ENCODE measurements at regions not wholly inside any gene's neighbourhood (a gene's known extent, or its start where the extent isn't known, plus 50 kb on each side); places are given as distances from the start of the nearest gene placed in this dataset.

DNA sequence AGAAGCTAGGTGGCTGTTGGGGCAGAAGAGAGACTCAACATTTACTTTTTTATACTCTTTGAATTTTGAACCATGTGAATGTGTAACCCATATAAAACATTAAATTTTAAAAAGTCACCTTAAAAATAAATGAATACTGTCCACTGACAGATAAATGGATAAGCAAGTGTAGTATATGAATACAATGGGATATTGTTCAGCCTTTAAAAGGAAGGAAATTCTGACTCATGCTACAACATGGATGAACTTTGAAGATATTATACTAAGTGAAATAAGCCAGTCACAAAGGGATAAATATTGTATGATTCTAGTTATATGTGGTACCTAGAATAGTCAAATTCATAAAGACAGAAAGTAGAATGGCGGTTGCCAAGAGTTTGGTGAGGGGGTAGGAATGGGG, 113.9 kb downstream of the TMEM174 start:
- no peak for DNase-seq

DNA sequence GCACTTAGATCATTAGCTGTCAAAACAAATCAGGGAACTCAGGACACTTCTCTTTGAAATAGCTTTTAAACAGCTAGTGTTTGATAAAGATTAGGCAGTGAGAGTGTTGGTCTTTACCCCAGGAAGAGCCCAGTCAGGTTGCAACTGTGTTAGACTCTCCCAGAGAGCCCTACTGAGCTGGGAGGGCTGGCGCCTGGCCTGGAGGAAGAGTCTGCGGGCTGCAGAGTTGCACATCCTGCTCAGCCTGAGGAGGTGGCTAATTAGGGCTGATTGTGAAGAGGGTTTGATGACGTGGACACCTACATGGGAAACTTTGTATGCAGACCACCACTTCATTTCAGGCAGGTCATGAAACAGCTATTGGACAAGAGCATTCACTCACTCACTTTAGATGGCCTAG, 112.0 kb downstream of the TMEM174 start:
- no peak for DNase-seq

DNA sequence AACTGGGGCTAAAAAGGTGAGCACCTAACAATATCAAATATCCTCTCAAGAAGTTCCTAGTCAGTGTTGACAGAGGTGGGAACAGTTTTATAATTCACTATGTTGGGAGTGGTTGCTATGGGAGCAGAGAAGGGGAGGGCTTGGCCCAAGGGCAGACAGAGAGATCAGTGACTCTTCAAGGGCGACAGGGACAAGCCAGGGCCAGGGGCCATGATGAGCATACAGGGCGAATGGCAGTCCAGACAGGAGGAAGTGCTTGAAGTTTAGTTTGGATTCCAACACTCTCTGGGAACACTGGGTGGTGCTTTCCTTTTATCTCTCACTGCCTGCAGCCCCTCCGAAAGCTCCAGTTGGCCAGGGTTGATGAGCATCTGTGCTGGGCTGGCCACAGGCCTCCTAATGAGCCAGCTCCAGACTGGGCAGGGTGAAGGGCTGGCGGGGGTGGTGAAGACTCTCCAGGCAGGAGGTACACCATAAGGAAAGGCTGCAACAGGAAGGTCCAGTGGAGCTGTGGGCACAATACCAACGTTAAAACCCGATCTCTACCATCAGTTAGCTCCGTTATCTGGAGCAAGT, 111.3 kb downstream of the TMEM174 start:
- peak; percentile 41 for DNase-seq

DNA sequence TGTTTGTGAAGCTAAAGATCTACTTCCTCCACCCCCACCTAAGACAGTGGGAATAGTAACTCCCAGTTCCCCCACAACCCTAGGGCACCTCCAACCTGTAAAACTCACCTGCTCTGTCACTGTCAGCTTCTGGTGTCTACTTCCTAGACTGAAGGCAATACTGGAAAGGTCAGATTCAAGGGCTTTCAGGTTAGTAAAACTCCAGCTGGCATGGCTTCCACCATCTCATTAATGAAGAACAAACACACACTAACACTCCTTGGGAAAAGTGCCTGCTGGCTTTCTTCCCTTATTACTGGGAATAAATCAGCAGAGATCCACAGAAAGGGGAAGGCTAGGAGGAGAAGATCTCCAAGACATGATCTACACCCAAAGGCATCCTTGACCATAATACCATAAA, 109.9 kb downstream of the TMEM174 start:
- DNase-seq = peak; percentile 60

DNA sequence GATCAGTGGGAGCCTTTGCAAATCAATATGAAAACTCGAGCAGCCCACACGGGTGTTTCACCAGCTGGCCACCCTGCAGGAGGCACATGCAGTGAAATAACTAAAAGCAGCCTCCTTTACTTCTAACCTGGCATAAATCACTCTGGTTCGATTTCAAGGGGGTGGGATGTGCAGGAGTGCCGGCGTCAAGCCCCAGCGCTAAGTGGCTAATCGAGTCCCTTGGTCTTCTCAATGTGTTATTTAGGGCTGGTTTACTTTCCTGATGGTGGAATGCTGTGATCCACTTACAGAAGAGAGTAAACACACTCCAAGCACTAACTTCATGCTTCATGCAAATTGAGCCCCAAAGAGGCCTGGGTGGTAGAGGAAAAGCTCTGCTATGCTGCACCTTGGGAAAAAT, 109.4 kb downstream of the TMEM174 start:
- DNase-seq = peak; percentile 42

DNA sequence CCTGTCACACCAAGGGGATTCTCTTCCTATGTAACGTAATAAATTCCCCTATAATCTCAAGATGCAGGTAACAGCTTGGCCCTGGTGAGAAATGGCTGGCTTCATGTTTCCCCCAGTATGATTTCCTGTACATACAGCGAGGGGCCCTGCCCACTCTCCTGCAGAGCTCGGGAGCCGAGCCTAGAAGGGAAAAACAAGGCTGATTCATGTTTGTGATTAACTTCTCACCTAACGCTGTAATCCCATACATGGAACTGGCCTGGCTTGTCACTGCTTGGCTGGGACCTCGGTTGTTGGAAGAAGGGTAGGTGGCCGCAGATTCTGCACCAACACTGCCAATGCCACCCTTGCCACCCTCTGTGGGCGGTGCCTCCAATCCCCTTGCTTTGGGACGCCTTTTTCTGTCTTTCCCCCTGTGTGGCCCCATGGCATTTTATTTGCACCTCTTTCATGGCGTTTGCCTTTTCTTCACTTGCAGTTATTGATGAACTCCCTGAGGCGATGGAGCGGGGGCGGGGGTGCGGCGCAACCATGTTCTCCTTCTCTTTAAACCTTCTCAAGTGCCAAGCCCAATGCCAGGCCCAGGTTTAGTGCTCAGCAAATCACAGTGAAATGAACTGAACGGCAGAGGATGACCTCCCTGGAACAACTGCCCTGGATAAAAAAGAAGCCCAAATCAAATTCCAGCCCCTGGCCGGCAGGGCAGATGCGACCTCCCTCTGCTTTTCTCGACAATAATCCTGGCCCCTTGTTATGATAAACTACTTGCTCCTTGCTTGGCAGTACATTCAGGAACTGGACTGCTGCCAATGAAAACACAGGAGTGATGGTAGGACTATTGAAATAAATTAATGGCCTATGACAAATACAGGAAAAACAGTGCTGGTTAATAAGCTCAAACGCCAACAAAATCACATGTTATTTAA, 108.1 kb downstream of the TMEM174 start:
- peak; percentile 89 for DNase-seq

DNA sequence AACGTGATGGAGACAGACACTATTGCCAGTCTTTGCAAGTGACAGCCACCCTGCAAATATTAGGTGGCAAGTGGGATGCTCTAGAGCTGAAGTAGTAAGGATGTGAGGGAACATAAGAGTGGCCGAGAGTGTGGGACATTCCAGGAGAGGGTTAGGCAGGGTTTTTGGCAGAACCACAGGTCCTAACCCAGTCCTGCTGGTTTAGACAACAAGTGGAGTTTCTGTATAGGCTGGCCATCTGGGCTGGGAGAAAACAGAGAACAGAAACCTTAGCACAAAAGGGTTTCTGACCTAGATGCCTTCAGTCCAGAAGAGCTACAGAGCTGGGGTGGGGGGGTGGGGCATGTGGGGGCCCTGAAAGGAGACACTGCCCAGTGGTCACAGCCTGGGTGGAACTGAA, 107.4 kb downstream of the TMEM174 start:
- no peak for DNase-seq

DNA sequence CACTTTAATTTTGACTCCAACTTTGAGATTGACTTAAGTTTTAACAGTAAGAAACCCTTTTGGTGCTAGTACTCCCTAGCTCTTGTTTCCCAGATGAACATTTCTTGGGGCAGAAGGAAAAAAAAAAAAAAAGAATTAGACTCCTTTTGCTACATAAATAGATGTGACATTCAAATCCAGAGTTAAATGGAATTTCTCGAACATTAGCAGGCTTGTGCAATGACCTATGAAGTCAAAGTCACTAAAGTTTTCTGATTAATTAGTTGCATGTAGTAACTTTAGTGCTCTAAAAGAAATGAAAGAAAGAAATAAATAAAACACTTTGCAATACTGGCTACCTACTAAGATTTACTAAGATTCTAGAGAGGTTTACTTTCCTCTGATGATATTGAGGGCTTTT, 106.8 kb downstream of the TMEM174 start:
- no peak for DNase-seq

DNA sequence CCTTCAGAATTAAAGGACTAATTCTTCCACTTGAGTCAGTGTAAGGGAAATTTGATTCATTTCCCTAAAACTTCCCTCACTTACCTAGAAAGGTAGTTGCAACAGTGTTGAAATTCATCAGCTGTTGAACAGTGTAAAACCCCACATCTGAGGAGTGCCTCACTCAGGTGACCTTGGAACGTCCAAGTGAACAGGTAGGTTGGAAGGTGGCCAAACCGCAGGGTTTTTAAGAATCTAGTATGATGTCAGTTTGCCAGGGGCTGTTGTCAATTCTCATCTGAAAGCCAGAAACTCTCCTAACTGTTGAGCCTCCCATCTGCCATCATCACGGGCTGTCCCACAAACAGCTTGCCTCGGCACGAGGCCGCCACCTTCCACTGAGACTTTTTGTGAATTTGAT, 105.7 kb downstream of the TMEM174 start:
- DNase-seq = peak; percentile 86

DNA sequence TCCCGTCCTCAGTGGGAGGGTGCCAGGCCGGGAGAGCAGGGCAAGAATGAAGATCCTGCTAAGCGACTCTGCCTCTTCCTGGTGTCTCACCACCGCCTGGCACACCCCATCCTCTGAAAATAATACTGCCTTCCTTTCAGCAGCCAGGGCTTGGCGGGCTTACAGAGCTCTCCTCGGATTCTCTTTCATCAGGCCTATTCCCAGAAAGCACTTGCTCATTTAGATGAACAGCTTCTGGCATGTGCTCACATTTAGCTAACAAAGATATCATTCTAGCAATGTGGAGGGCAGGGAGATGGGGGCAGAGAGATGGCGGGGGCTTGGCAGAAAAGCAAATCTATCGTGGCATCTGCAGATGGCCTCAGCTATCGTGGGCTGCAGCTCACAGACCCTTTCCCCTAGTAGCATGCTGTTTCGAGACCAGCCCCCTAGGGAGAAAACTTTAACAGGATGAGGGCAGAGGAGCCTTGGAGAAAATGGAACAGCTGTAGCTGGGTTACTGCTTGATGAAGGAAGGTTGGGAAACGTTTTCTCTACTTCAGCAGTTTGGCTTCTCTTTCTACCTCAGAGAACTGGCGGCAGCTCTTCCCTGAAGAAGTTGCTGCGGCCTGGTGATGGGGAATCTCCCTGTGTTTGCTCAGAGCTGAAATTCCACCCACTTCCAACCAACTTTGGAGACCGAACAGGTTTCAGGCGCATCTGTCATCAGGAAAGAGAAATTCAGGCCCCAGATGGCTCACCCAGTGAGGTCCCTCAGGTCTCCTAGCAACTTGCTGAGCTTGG, 102.1 kb downstream of the TMEM174 start:
- peak; percentile 48 for DNase-seq

DNA sequence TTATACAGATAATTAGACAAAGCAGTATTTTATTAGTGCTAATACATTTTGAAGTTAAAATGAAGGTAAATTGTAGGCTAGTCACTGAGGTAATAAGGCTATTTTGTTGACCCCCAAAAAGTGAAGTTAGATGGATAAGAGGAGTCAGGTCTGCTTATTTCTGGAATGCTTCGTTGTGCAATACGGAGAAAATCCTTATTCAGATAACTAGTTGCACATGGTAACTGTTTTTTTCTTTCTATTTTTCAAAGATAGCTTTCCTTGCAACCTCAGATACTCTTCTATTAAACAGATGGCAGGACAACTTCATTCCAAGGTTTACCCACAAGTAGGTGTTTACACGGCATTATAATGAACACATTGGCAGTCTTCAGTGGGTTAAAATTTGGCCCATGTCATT, 101.1 kb downstream of the TMEM174 start:
- no peak for DNase-seq

DNA sequence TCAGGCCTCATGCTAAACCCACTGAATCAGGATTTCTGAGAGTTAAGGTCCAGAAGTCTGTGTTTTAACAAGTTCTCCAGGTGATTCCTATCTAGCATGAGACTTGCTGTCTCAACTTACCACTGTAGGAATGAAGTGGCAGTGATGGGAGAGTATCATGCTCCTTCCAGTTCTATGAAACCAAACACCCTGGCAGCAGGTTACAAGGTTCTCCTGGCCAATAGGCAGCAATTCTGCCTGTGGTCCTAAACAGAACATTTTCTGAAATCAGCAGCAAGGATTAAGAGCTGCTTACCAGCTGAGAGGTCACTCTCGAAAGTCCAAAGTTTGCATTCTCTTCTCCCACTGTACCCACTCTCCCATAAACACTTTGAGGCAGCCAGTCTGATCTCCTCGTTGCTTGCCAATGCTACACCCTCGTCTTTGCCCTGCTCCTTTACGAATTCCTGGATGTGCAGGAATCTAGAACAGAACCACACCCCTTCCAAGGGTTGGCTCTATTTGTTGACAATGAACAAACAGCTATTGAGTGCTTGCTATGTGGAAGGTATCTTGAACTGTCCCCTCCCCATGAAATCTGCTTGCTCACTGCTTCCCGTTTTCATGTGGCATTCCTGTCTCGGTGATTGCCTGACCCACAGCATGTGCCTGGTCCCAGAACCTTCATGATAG, 100.5 kb downstream of the TMEM174 start:
- DNase-seq = no peak

DNA sequence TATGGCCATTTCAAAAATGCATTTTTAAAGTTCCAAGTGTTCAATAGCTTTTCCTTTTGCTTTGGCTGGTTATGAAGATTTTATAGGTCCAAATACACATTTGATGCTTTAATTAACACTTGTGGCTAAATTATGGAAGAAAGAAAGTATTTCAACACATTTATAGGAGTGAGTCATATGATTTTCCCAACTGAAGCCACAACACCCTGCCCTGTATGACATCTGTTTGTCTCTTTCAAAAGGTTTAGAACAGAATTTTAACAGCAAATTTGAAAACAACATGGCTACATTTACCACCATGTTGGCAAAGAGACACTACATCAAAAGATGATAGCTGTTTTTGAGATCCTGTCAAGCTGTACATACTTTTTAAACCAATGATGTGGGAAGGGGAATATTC, 99.4 kb downstream of the TMEM174 start:
- no peak for DNase-seq

DNA sequence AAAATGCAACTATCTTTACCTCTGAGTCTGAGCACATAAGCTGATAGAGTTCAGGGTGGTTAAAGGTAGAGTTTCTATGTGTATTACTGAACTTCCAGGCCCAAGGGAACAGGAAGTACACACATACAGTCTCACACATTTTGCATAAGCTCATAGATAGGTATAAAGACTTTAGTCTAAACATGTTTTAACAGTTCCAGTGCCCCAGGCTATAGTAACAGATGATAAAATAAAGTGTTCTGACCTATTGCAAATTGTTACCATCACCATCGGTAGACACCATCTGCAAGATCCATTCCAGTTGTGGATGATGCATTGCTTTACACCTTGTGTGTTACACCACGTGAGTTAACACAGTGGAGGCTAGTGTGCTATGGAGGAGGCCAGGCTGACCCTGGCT, 95.8 kb downstream of the TMEM174 start:
- no peak for DNase-seq

DNA sequence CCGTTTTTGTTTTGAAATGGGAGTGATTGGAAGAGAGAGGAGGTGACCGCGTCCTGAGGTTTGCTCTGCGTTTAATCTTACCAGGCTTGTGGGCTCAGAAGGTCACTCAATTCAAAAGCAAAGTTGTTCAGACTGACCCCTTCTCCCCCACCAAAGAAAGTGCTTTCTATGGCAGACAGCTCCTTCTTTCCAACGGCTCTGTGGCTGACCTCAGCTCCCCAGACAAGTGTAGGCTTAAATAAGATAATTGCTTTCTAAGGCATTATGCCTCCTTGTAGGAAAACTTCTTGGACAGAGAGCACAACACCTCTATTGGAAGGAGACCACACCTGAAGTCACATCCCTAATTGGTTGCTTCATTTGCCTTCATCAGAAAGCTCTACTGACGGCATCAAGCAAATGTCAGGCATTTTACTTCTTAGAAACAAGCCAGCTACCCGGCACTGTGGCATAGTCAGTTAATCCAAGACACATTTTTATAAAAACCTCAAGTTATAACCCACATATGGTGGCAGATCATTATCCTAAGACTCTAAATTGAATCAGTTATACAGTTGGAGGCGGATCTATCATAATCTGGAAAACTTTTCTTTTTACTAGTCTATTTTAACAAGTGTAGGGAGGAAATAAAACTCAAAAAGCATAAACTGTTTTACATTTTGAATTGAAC, 94.9 kb downstream of the TMEM174 start:
- no peak for DNase-seq

DNA sequence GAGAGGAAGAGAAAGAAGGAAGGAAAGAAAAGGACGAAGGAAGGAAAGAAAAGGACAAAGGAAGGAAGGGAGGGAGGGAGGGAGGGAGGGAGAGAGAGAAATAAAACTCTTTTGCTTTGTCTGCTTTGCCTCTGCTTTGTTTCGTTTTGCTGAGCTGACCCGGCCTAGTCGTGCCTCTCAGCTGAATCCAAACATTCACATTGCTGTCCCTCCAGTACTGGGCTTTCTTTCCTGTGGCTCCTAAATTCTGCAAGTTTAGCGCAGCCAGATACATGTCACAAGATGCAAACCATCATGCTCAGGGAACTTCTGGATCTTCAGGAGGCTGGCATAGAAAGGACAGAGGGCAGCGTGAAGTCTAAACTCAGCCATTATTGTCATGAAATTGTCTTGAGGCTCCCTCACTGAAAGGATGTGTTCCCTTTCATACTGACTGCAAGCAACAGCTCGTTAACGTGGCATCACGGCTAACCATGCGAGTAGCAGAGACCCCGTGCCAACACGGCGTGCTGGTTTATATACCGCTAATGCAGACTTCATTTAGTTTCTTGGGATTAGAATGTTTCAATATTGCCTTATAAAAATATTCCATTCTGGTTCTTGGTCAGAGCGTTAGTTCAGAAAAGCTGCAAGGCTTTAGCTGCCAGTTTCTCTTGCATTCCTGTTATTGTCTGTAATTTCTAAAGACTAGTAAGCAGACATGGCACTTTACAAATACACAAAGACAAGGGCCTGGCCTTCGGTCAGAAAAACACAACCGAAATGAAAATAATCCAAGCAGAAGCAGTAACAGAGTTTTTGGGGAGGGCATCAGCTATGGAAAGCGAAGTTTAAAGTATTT, 94.2 kb downstream of the TMEM174 start:
- no peak for DNase-seq

DNA sequence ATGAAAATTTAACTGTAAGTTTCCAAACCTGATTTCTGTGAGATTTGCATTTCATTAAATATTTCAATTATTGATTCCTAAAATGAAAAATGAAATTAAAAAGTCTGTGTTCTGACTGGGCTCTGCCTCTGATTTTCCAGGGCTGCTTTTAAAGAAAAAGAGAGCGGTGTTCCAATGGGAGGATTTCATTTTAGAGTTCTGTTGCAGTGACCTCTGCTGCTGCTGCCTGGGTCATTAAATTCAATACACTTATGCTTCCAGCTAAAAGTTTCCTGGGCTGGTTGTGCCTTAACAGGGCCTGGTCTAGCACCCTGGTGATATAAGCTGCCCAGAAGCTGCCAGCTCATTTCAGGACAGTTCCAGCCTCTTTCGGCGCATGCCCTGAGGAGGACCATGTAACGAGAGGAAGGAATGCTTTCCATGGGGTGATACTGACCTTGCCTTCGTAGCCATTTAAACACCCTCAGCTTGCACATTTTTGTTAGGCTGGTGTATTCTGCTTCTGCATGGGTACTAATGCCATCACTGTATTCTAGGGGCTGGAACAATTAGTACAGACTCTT, 93.3 kb downstream of the TMEM174 start:
- no peak for DNase-seq

DNA sequence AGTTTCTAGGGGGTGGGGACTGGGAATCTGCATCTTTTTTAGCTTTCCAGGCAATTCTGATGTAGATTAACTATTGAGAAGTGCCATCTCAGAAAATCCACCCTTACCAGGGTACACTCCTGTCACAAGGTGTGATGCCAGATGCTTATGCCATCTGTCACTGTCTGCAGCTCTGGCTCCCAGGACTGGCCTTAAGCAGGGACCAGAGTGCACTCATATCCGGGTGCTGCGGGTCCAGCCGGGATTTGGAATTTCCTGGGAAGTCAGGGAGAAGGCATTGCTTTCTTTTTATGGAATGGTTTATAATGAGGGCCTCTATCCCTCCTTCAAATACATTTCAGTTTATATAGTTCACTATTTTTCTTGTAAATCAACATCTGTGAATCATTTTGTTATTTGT, 92.6 kb downstream of the TMEM174 start:
- DNase-seq = no peak

DNA sequence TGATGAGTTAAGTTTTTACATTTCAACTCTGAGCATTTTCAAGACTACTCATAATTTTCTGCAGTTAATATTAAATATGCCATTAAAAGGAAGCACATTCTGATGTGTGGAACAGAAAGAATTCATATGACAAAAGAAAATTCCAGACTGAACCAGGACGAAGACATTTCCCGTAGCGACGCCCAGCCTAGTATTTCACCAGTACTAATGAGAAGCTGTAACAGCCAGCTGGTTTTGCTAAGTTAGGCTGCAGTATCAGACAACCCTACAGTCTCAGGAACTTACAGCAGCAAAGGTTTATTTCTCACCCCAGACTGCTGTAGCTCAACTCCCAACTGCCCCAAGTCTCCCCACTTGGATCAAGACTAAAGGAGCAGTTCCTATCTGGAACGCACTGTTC, 91.6 kb downstream of the TMEM174 start:
- no peak for DNase-seq

DNA sequence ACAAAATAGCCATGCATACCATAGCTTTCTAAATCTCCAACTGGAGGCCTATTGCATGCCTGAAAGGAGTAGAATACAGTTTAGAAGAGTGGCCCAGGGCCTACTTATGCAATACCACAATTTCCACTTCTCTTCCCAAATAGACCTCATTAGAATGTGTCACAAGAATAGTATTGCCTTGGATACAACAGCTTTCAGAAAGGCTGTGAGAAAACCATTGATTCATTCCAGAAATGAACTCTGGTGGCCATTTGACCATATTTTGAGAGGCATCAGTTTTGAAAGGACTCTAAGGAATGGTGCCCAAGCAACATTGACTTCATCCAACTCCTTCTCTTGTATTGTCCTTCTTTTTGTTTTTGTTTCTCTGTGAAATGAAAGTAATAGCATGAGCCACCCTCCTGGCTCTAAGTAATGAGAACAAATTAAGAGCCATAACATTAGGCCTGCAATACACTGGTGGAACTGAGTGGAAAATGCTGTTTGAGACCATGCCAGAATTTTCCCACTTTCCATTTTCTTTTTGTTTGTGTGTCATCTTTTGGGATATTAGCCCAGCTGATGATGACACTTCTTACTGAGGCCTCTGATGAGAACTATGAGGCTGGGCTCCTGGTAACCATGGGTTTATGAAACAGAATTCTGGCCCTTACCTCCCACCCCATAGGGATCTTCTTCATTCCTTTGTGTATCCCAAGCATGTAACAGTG, 90.2 kb downstream of the TMEM174 start:
- no peak for DNase-seq

DNA sequence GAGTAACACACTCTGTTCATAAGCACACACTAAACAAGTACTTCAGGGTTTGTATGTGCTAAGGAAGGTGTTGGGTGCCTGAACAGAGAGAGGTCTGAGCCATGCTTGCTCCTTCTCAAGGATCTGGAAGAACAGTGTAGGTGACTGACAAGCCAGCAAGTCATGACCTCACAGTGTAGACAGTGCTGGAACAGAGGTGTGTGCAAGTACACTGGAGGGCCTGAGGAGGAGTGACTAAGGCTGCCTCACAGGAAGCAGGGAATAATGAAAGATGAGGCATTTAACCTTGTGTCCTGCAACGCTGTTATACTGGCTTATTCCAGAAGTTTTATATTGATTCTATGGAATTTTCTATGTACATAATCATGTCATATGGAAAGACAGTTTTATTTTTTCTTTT, 83.9 kb downstream of the TMEM174 start:
- no peak for DNase-seq

Data from NCI-H2029 (cell line).